DOHH2 (cell line): ENCODE measurements at regions not wholly inside any gene's neighbourhood (a gene's known extent, or its start where the extent isn't known, plus 50 kb on each side); places are given as distances from the start of the nearest gene placed in this dataset.

Source experiments
- H3F3A ChIP-seq: fragments of 200-600 bp; sonication (generic), shearing (Covaris generic); 2 replicates; pipeline ENCODE4 v1.6.0; 2016; ENCODE audit warnings: antibody characterized with exemption, mild to moderate bottlenecking; ENCODE audit not compliant: control insufficient read depth, insufficient read depth
- H3K27ac ChIP-seq: fragments of 200-600 bp; sonication (generic); 2 replicates; pipeline ENCODE4 v1.5.1; 2014; ENCODE audit warnings: low read depth, mild to moderate bottlenecking, low read length, moderate library complexity
- H3K27me3 ChIP-seq: fragments of 200-600 bp; sonication (generic); 2 replicates; pipeline ENCODE4 v1.6.1; 2014; ENCODE audit warnings: mild to moderate bottlenecking, low read length, mixed read lengths; ENCODE audit not compliant: control insufficient read depth
- H3K36me3 ChIP-seq: fragments of 200-600 bp; sonication (generic); 2 replicates; pipeline ENCODE4 v1.6.1; 2014; ENCODE audit warnings: mild to moderate bottlenecking, low read length, moderate library complexity, mixed read lengths; ENCODE audit not compliant: control insufficient read depth
- H3K4me1 ChIP-seq: fragments of 200-600 bp; sonication (generic); 2 replicates; pipeline ENCODE4 v1.6.1; 2014; ENCODE audit warnings: mild to moderate bottlenecking, low read length, mixed read lengths; ENCODE audit not compliant: control insufficient read depth
- H3K4me2 ChIP-seq: fragments of 200-600 bp; sonication (generic); 2 replicates; pipeline ENCODE4 v1.6.0; 2014; ENCODE audit warnings: mild to moderate bottlenecking, low read length, moderate library complexity
- H3K4me3 ChIP-seq: fragments of 200-600 bp; sonication (generic); 2 replicates; pipeline ENCODE4 v1.5.1; 2014; ENCODE audit warnings: mild to moderate bottlenecking, low read length, mixed read lengths
- H3K79me2 ChIP-seq: fragments of 200-600 bp; sonication (generic); 2 replicates; pipeline ENCODE4 v1.6.1; 2014; ENCODE audit warnings: mild to moderate bottlenecking, low read length, mixed read lengths; ENCODE audit not compliant: control insufficient read depth
- H3K9me2 ChIP-seq: fragments of 200-600 bp; sonication (generic); replicated peaks from 2 replicates; pipeline ENCODE4 v1.6.1; 2014; ENCODE audit warnings: mild to moderate bottlenecking, low read length, mixed read lengths; ENCODE audit not compliant: control insufficient read depth
- H3K9me3 ChIP-seq: fragments of 200-600 bp; sonication (generic); 2 replicates; pipeline ENCODE4 v1.6.1; 2014; ENCODE audit warnings: antibody characterized with exemption, low read length, mixed read lengths; ENCODE audit not compliant: control insufficient read depth, insufficient read depth
- H4K20me1 ChIP-seq: fragments of 200-600 bp; sonication (generic); 2 replicates; pipeline ENCODE4 v1.6.0; 2014; ENCODE audit warnings: low read depth, mild to moderate bottlenecking, antibody characterized with exemption, low read length, moderate library complexity; ENCODE audit not compliant: control insufficient read depth, insufficient read depth
- CTCF ChIP-seq: fragments of 200-600 bp; sonication (generic); IDR thresholded peaks from one replicate; pipeline ENCODE4 v1.5.1; 2014; ENCODE audit warnings: antibody characterized with exemption, mild to moderate bottlenecking, low read depth, low read length; ENCODE audit not compliant: poor library complexity, severe bottlenecking
- EZH2phosphoT487 ChIP-seq: fragments of 200-600 bp; sonication (generic); IDR thresholded peaks from 2 replicates; pipeline ENCODE4 v1.6.1; 2017; ENCODE audit warnings: borderline replicate concordance, mild to moderate bottlenecking, antibody characterized with exemption, low read length, moderate library complexity, mixed read lengths

- no peaks in the 10 kb centered on the region for H3F3A ChIP-seq
- no peaks in the 10 kb centered on the region for H3K9me2 ChIP-seq
- no peak overlapping the region for H3K27ac ChIP-seq
- no peak overlapping the region for H3K4me2 ChIP-seq
- no peaks in the 10 kb centered on the region for H3K4me1 ChIP-seq
- H3K4me3 ChIP-seq: no peak overlapping the region
- no peaks in the 10 kb centered on the region for H3K27me3 ChIP-seq
- TF ChIP-seq CTCF (no peak), EZH2phosphoT487 (no peak)
- H3K79me2 ChIP-seq: no peaks in the 10 kb centered on the region
- H3K36me3 ChIP-seq: no peaks in the 10 kb centered on the region
- H4K20me1 ChIP-seq: no peaks in the 10 kb centered on the region
- H3K9me3 ChIP-seq: no peaks in the 10 kb centered on the region
These were observed 195.0 kb upstream of the CYRIA start for GRCh38 chr2:16860627-16861026.

GRCh38 chr2:16855183-16855582 is 189.5 kb upstream of the CYRIA start:
- H3K4me3 ChIP-seq: no peak overlapping the region
- H4K20me1 ChIP-seq: no peaks in the 10 kb centered on the region
- H3K36me3 ChIP-seq: no peaks in the 10 kb centered on the region
- no peaks in the 10 kb centered on the region for H3K27me3 ChIP-seq
- no peaks in the 10 kb centered on the region for H3K9me2 ChIP-seq
- no peaks in the 10 kb centered on the region for H3K4me1 ChIP-seq
- H3K79me2 ChIP-seq: no peaks in the 10 kb centered on the region
- H3K27ac ChIP-seq: no peak overlapping the region
- no peaks in the 10 kb centered on the region for H3F3A ChIP-seq
- no peaks in the 10 kb centered on the region for H3K9me3 ChIP-seq
- TF ChIP-seq EZH2phosphoT487 (no peak), CTCF (no peak)
- no peak overlapping the region for H3K4me2 ChIP-seq

GRCh38 chr2:16853088-16853487 is 187.5 kb upstream of the CYRIA start:
- Histone ChIP-seq H3K9me2 (no peaks in the 10 kb centered on the region), H3K27ac (no peak overlapping the region), H3F3A (no peaks in the 10 kb centered on the region), H3K4me2 (no peak overlapping the region), H3K4me1 (no peaks in the 10 kb centered on the region), H3K27me3 (no peaks in the 10 kb centered on the region), H4K20me1 (no peaks in the 10 kb centered on the region), H3K36me3 (no peaks in the 10 kb centered on the region), H3K79me2 (no peaks in the 10 kb centered on the region), H3K9me3 (no peaks in the 10 kb centered on the region), H3K4me3 (no peak overlapping the region)
- TF ChIP-seq EZH2phosphoT487 (no peak), CTCF (no peak)

- TF ChIP-seq EZH2phosphoT487 (no peak), CTCF (no peak)
- H3K9me2 ChIP-seq: no peaks in the 10 kb centered on the region
- H3K9me3 ChIP-seq: no peaks in the 10 kb centered on the region
- H3K27ac ChIP-seq: no peak overlapping the region
- no peaks in the 10 kb centered on the region for H3K27me3 ChIP-seq
- no peak overlapping the region for H3K4me2 ChIP-seq
- H3K4me3 ChIP-seq: no peak overlapping the region
- H3K79me2 ChIP-seq: no peaks in the 10 kb centered on the region
- no peaks in the 10 kb centered on the region for H3F3A ChIP-seq
- H4K20me1 ChIP-seq: no peaks in the 10 kb centered on the region
- H3K36me3 ChIP-seq: no peaks in the 10 kb centered on the region
- H3K4me1 ChIP-seq: no peaks in the 10 kb centered on the region
These were observed 187.0 kb upstream of the CYRIA start for GRCh38 chr2:16852651-16853050.
